Vagina (tissue), 2 donors: ENCODE measurements at regions not wholly inside any gene's neighbourhood (a gene's known extent, or its start where the extent isn't known, plus 50 kb on each side); places are given as distances from the start of the nearest gene placed in this dataset.

ENCODE experiments used
- CTCF ChIP-seq, 3 experiments: fragments of 450-650 bp in 2 of 3; fragments of 200-600 bp in 1 of 3; sonication (generic) in 1 of 3; IDR thresholded peaks; one replicate each; pipeline ENCODE4 v1.5.1; 2017 to 2019; ENCODE audit warnings: antibody characterized with exemption in 3 of 3, mild to moderate bottlenecking in 2 of 3, moderate library complexity in 2 of 3
- POLR2AphosphoS5 ChIP-seq, 2 donors: sonication (generic); formaldehyde crosslinking; IDR thresholded peaks; one replicate each; pipeline ENCODE4 v1.9.0; 2017; ENCODE audit warnings: antibody characterized with exemption in 2 of 2, mild to moderate bottlenecking in 2 of 2, low read depth in 1 of 2; ENCODE audit not compliant: insufficient read depth in 1 of 2

- TF ChIP-seq CTCF (IDR thresholded peaks at IDR 0.05), result no peak
- no peak for TF ChIP-seq POLR2AphosphoS5 (IDR thresholded peaks at IDR 0.05; ENCODE audit: insufficient read depth in 1 of 2, low read depth in 1 of 2)
Measured at GRCh38 chr5:88130211-88130815, 138.3 kb downstream of the TMEM161B start.
